Osteocyte (in vitro differentiated cells): ENCODE measurements at regions not wholly inside any gene's neighbourhood (a gene's known extent, or its start where the extent isn't known, plus 50 kb on each side); places are given as distances from the start of the nearest gene placed in this dataset.

Experiments used
- DNase-seq: peaks from one replicate; pipeline ENCODE4 v3.0.0; 2021; ENCODE audit warnings: mixed read lengths; ENCODE audit not compliant: unreplicated experiment; ENCODE audit errors: extremely low spot score
- H3K27ac Mint-ChIP-seq: one replicate; pipeline ENCODE4 v1.8.0; 2021; ENCODE audit warnings: mild to moderate bottlenecking, mixed read lengths; ENCODE audit not compliant: unreplicated experiment
- H3K27me3 Mint-ChIP-seq: one replicate; pipeline ENCODE4 v1.8.0; 2021; ENCODE audit warnings: mixed read lengths; ENCODE audit not compliant: unreplicated experiment
- H3K36me3 Mint-ChIP-seq: one replicate; pipeline ENCODE4 v1.8.0; 2021; ENCODE audit warnings: mixed read lengths; ENCODE audit not compliant: unreplicated experiment
- H3K4me1 Mint-ChIP-seq: one replicate; pipeline ENCODE4 v1.8.0; 2021; ENCODE audit warnings: mixed read lengths; ENCODE audit not compliant: unreplicated experiment
- H3K4me3 Mint-ChIP-seq: one replicate; pipeline ENCODE4 v1.8.0; 2021; ENCODE audit warnings: mild to moderate bottlenecking, moderate library complexity, mixed read lengths; ENCODE audit not compliant: unreplicated experiment
- H3K9me3 Mint-ChIP-seq: one replicate; pipeline ENCODE4 v1.8.0; 2021; ENCODE audit warnings: mixed read lengths; ENCODE audit not compliant: unreplicated experiment
- TF ChIP-seq, protein P1 (sequence below): fragments of 200-600 bp; sonication (generic); IDR thresholded peaks from 2 replicates; pipeline ENCODE4 v1.5.0; 2021; ENCODE audit warnings: antibody characterized with exemption, mild to moderate bottlenecking, moderate library complexity

DNA sequence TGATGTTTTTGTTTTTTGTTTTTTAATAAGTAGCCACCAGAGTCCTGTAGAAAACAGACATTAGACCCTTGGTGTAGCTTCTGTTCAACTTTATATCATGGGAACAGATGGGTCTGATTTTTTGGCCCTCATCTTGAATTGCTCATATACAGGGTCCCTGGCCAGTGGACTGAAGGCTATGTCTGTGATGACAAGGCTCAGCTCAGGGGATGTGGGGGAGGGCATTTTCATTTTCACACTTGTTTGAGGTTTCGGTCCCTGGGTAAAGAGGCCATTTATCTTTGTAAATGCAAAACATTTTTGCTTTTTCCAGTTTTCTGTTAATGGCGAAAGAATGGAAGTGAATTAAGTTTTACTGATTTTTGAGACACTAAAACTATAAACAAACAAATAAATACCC is 257.6 kb upstream of the PHYHIPL start:
- H3K4me1 Mint-ChIP-seq = peaks cover 25% of the 10 kb centered on the region
- H3K4me3 Mint-ChIP-seq = no peak overlapping the region
- no peaks in the 10 kb centered on the region for H3K9me3 Mint-ChIP-seq
- no peak for DNase-seq
- no peak overlapping the region for H3K27ac Mint-ChIP-seq
- no peaks in the 10 kb centered on the region for H3K27me3 Mint-ChIP-seq
- H3K36me3 Mint-ChIP-seq = no peaks in the 10 kb centered on the region
- TF ChIP-seq, protein P1, sequence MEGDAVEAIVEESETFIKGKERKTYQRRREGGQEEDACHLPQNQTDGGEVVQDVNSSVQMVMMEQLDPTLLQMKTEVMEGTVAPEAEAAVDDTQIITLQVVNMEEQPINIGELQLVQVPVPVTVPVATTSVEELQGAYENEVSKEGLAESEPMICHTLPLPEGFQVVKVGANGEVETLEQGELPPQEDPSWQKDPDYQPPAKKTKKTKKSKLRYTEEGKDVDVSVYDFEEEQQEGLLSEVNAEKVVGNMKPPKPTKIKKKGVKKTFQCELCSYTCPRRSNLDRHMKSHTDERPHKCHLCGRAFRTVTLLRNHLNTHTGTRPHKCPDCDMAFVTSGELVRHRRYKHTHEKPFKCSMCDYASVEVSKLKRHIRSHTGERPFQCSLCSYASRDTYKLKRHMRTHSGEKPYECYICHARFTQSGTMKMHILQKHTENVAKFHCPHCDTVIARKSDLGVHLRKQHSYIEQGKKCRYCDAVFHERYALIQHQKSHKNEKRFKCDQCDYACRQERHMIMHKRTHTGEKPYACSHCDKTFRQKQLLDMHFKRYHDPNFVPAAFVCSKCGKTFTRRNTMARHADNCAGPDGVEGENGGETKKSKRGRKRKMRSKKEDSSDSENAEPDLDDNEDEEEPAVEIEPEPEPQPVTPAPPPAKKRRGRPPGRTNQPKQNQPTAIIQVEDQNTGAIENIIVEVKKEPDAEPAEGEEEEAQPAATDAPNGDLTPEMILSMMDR = no peak

DNA sequence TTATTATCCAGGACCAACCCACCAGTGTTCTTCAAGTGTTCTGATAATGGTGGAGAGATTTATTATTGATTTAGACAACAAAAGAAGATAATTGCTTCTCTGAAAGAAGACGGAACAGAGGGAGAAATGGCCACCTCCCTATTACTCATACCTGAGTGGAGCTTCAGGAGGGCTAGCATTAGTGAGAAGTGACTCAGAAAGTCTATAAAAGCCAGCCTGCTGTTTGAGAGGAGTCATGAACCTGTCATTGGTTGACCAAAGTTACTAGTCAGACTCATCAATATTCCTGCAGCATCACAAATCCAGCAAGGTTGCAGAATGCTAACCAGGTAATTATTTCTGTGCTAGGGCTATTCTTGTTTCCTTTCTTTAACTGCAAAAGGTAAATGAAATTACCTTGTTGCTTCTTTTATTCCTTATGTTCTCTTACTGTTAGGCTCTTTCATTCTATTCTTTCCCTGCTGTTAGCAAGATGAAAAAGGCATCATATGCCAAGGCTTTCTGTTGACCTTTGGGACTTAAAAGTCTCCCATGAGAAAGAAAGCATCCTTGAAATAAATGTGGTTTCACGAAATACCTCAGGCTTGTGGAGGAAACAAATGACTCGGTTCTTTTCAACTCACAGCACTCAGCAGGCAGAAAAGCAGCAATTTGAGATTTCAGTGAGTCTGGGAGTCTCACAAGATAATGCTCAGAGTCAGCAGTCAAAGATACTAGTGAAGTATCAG is 256.4 kb upstream of the PHYHIPL start:
- peak overlapping the region; percentile 58 for H3K27ac Mint-ChIP-seq
- no peak overlapping the region for H3K4me3 Mint-ChIP-seq
- no peak for DNase-seq
- no peaks in the 10 kb centered on the region for H3K9me3 Mint-ChIP-seq
- peaks cover 25% of the 10 kb centered on the region for H3K4me1 Mint-ChIP-seq
- H3K27me3 Mint-ChIP-seq = no peaks in the 10 kb centered on the region
- TF ChIP-seq, protein P1 = no peak
- no peaks in the 10 kb centered on the region for H3K36me3 Mint-ChIP-seq

DNA sequence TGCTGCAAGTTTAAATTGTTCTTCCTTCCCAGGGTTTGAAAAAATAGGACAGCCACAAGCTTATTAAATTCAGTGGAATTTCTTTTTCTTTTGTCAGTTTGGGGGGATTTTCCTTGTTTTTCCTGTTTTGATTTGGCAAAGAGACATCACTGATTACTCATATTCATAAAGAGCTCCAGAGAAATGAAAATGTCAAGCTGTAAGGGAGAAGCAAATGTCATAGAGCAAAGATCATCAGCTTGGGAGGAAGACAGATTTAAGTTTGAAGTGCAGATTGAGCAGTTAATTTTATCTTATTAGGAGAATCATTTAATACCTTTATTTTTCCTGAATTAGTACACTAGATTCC is 255.8 kb upstream of the PHYHIPL start:
- Mint-ChIP-seq H3K27ac (peak overlapping the region; percentile 58), H3K27me3 (no peaks in the 10 kb centered on the region), H3K4me3 (no peak overlapping the region), H3K36me3 (no peaks in the 10 kb centered on the region), H3K4me1 (peaks cover 25% of the 10 kb centered on the region), H3K9me3 (no peaks in the 10 kb centered on the region)
- DNase-seq = no peak
- TF ChIP-seq, protein P1 = no peak

DNA sequence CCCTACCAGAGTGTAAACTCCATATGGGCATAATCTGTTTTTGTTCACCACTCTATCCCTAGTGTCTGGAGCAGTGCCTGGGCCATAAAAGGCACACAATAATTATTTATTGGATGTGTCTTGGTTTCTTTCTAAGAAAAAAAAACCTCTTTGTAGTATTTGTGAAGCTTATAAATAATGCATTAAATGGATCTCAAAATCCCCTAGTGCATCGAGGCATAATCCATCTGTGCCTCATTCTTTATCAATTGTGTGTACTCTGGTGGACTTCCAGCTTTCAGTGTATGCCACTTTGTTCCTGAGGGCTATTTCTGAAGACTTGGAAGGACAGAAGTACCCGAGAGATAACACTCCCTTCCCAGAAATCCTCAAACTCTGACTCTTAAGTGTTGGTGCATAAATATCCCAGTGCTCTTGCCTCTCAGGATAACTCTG is 255.0 kb upstream of the PHYHIPL start:
- Mint-ChIP-seq H3K4me1 (peaks cover 25% of the 10 kb centered on the region), H3K27ac (peak overlapping the region; percentile 4), H3K36me3 (no peaks in the 10 kb centered on the region), H3K27me3 (no peaks in the 10 kb centered on the region), H3K4me3 (no peak overlapping the region), H3K9me3 (no peaks in the 10 kb centered on the region)
- DNase-seq = no peak
- TF ChIP-seq, protein P1 = no peak

DNA sequence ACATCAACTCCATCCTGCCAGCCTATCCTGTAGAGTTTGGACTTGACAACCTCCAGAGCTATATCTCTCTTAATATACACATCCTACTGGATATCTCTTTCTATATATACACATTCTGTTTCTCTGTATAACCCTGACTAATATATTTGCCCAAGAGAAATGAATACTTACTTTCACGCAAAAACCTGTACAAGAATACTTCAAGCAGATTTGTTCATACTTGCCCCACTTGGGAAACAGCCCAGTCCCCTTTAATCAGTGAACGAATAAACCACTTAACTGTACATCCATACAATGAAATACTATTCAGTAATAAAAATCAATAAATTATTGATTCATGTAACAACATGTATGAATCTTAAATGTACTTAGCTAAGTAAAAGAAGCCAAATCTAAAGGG is 251.1 kb upstream of the PHYHIPL start:
- no peaks in the 10 kb centered on the region for H3K27me3 Mint-ChIP-seq
- H3K27ac Mint-ChIP-seq = no peak overlapping the region
- peaks cover 13% of the 10 kb centered on the region for H3K9me3 Mint-ChIP-seq
- H3K4me3 Mint-ChIP-seq = no peak overlapping the region
- H3K4me1 Mint-ChIP-seq = peaks cover 15% of the 10 kb centered on the region
- no peak for DNase-seq
- TF ChIP-seq, protein P1 = no peak
- peaks cover 2% of the 10 kb centered on the region for H3K36me3 Mint-ChIP-seq
